ENCODE measurements at regions not wholly inside any gene's neighbourhood (a gene's known extent, or its start where the extent isn't known, plus 50 kb on each side); places are given as distances from the start of the nearest gene placed in this dataset.

- WGBS, 2 donors, result 89 to 94% methylated on average over 7 of the region's 7 CpGs
- no peak for DNase-seq (ENCODE audit: low spot score in 2 of 2)
- no peak overlapping the region for H3K4me3 ChIP-seq (ENCODE audit: low read depth, poor library complexity, severe bottlenecking)
- no peak for TF ChIP-seq POLR2A (IDR thresholded peaks at IDR 0.05)
- TF ChIP-seq CTCF (IDR thresholded peaks at IDR 0.05), result no peak
- intact Hi-C loops (cut with DNase I; ENCODE audit: low total_unique reads), result no loop called here
Measured at GRCh38 chr6:4297348-4297747, 162.0 kb upstream of the ECI2 start.

- TF ChIP-seq POLR2A (IDR thresholded peaks at IDR 0.05) (no peak), CTCF (IDR thresholded peaks at IDR 0.05) (no peak)
- intact Hi-C loops (cut with DNase I; ENCODE audit: low total_unique reads), result no loop called here
- DNase-seq (ENCODE audit: low spot score in 2 of 2), result no peak
- no peak overlapping the region for H3K4me3 ChIP-seq (ENCODE audit: low read depth, poor library complexity, severe bottlenecking)
- 67 to 74% methylated on average over 3 of the region's 3 CpGs for WGBS, 2 donors
Measured at GRCh38 chr6:4296552-4296951, 161.2 kb upstream of the ECI2 start.

GRCh38 chr6:4295783-4296155 lies 160.4 kb upstream of the ECI2 start:
- DNase-seq (ENCODE audit: low spot score in 2 of 2), result no peak
- WGBS, 2 donors, result 34 to 61% methylated on average over 2 of the region's 2 CpGs
- no peak overlapping the region for H3K4me3 ChIP-seq (ENCODE audit: low read depth, poor library complexity, severe bottlenecking)
- intact Hi-C loops (cut with DNase I; ENCODE audit: low total_unique reads), result no loop called here
- TF ChIP-seq POLR2A (IDR thresholded peaks at IDR 0.05), result no peak
- no peak for TF ChIP-seq CTCF (IDR thresholded peaks at IDR 0.05)

GRCh38 chr6:4295058-4295782 lies 159.8 kb upstream of the ECI2 start:
- WGBS, 2 donors, result 87 to 90% methylated on average over 10 of the region's 10 CpGs
- TF ChIP-seq POLR2A (IDR thresholded peaks at IDR 0.05) (no peak), CTCF (IDR thresholded peaks at IDR 0.05) (no peak)

DNA sequence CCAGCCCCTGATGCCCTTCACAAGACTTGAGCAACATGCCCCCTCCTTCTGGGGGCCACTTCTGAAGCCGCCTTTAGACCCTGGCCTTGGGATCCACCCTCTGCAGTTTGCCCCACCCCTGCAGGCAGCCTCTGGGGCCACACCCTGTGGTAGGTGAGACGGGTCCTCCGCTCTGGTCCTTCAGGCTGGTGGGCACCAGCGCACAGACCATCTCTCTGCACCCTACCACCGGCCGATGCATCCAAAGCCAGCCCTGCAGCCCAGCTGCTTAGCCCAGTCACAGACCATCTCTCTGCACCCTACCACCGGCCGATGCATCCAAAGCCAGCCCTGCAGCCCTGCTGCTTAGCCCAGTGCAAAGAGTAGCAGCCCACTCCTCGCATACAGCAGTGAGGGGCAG lies 159.3 kb upstream of the ECI2 start:
- intact Hi-C loops (cut with DNase I; ENCODE audit: low total_unique reads), result no loop called here
- H3K4me3 ChIP-seq (ENCODE audit: low read depth, poor library complexity, severe bottlenecking), result no peak overlapping the region
- TF ChIP-seq POLR2A (IDR thresholded peaks at IDR 0.05) (no peak), CTCF (IDR thresholded peaks at IDR 0.05) (no peak)
- no peak for DNase-seq (ENCODE audit: low spot score in 2 of 2)
- WGBS, 2 donors, result 88 to 89% methylated on average over 8 to 9 of the region's 9 CpGs

More at GRCh38 chr6:4295058-4295782, 159.8 kb upstream of the ECI2 start:
- intact Hi-C loops (cut with DNase I; ENCODE audit: low total_unique reads), result no loop called here
- no peak overlapping the region for H3K4me3 ChIP-seq (ENCODE audit: low read depth, poor library complexity, severe bottlenecking)
- no peak for DNase-seq (ENCODE audit: low spot score in 2 of 2)

All from lower leg skin (tissue), 4 donors.